GM12892 (cell line): ENCODE measurements at regions not wholly inside any gene's neighbourhood (a gene's known extent, or its start where the extent isn't known, plus 50 kb on each side); places are given as distances from the start of the nearest gene placed in this dataset.

Experiments used
- POLR2A ChIP-seq: IDR thresholded peaks from 2 replicates; pipeline ENCODE4 v1.6.1; 2011; ENCODE audit warnings: low read depth, low read length, control low read depth
- POLR2AphosphoS5 ChIP-seq: IDR thresholded peaks from 2 replicates; pipeline ENCODE4 v1.6.1; 2011; ENCODE audit warnings: low read depth, low read length, control low read depth
- TAF1 ChIP-seq: IDR thresholded peaks from 2 replicates; pipeline ENCODE4 v1.6.1; 2011; ENCODE audit warnings: low read depth, mild to moderate bottlenecking, control low read depth, low read length, borderline replicate concordance

- TF ChIP-seq POLR2AphosphoS5, result no peak
- no peak for TF ChIP-seq POLR2A
- TF ChIP-seq TAF1, result no peak
These were observed 1214.0 kb downstream of the ROBO2 start for GRCh38 chr3:78253860-78254259.
